Nucleus accumbens (tissue), 56 donors: ENCODE measurements at regions not wholly inside any gene's neighbourhood (a gene's known extent, or its start where the extent isn't known, plus 50 kb on each side); places are given as distances from the start of the nearest gene placed in this dataset.
"Not testable (repeated sequence)": the region's sequence is repeated elsewhere in the genome, so short reads cannot be mapped to it uniquely, and the experiment has no call there.

Source experiments
- DNase-seq, 56 donors: peaks; one replicate each; lab custom pipeline; 2025; lab: John Stamatoyannopoulos, UW

DNA sequence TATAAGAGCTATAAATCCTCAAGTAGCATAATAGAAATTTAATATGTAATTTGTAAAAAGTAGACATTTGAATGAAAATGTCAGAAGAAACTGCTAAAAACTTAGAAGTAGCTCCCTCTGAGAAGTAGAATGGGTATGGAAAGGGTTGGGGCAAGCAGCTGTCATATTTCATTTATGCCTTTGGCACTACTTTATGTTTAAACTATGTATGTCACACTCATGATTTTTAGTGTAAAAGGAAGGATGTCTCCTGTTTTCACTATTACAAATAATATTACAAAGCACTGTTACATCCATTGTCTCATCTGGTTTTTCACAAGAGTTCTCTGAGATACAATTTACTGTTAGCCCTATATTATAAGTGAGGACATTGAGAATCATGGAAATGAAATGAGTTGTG lies 96.3 kb upstream of the ZNF462 start:
- DNase-seq, result no peak

DNA sequence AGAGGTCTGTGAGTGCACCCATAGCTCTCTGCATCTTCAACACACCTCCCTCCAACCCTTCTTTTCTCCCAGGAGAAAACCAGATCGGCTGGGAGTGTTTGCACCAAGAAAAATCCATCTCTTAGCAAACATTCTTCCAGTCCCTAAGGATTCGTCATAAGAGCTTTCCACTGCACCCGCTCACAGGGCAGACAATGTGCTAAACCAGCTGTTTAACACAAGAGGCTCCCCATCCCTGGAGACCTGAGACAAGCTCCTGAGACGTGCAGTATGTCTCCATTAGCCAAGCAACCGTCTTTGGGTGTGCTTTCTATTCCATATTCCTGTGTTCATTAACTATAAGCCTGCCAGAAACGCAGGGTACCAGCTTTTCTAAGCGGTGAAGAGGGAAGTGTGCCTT lies 93.6 kb upstream of the ZNF462 start:
- DNase-seq, result no peak

DNA sequence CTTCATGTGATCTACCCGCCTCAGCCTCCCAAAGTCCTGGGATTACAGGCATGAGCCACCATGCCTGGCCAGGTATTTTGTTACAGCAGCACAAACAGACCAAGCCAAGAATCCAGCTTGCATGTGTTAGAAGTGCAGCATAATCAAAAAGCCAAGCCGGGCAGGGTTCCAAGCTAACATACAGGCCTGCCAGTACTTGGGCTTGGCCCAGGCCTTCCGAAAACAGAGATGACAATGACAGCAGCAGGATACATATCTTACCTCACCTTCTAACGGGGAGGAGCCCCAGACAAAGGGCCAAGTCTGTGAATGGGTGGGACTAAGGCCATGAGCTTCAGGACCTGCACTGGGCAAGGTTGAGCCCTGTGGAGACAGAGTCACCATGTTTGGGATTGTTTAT lies 91.4 kb upstream of the ZNF462 start:
- DNase-seq, result no peak

DNA sequence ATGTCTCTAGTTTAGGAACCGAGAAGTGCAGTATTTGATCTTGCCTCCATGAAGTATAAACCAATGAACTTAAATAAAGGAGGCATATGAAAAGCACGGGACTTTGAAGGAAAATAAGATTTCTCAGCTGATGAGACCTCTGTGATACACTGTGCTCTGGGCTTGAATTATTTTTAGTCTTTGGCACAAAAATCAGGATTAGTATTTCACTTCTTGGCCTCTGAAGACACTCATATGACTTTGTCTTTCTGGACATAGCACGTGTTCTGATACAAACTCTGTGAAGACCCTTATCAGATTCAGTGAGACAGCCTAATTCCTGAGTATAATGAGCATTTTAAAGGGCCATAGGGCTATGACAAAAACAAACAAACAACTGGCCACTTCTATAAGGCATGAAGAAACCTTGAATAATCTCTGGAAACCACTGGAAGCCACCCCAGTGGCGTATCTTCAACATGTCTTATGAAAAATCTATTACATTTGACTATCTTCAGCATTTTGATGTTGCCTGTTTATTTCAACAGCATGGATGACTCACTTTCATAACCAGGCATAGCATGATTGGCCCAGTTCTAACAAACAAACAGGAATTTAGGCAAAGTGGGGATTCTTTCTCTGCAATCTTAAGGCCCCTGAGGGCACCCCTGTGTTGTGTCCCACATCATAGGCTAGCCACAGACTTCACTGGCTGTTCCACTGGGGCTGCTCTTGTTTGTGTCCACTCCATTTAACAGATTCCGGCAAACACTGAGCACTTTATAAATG lies 90.3 kb upstream of the ZNF462 start:
- DNase-seq, result no peak

DNA sequence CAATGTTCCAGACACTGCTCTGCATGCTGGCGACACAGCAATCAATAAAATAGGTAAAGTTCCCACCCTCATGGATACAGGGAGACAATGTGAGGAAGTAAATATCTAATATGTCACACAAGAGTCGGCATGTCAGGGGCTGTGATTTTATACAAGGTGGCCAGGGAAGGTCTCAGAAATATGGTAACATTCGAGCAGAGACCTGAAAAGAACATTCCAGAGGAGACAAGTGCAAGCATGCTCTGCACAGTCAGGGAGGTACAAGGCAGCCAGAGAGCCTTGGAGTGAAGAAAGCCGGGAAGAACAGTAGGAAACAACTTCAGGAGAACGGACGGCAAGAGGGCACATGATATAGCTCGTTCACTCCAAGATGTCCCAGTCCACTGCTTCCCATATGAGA lies 89.2 kb upstream of the ZNF462 start:
- DNase-seq, result no peak

DNA sequence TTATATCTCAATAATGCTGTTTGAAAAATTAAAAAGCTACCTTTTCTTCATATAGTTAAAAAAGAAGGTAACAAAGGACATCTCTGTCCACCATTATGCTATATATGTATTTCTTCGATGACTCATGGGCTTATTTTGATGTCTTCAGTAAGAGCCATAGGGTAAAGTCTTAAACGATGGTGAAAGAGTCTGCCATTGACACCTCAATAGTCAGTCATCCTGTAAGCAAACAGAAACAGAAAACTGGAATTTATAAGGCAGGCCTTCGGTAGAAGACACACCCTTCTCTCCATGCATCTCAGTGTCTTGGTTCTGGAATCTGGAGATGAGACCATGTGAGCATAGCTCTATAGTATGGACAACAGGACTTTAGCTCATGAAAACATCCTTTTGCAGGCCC lies 87.0 kb upstream of the ZNF462 start:
- no peak for DNase-seq

DNA sequence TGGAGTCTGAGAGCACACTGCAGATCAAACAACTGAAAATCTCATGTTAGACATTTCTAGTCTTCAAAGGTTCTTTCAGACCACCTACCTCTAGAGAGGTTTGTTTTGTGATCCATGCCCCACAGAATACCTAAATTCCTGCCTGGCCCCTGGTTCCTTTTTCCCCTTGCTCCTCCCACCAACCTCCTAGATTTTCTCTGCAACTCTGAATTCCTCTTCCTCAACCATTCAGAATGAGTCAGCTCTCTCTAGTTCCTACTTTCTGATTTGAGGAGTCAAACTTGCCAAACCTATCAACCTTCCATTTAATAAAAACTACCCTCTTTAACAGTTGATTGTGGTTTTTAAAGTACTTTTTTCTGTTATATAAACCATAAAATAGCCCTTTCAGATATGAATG lies 83.2 kb upstream of the ZNF462 start:
- DNase-seq, result no peak

DNA sequence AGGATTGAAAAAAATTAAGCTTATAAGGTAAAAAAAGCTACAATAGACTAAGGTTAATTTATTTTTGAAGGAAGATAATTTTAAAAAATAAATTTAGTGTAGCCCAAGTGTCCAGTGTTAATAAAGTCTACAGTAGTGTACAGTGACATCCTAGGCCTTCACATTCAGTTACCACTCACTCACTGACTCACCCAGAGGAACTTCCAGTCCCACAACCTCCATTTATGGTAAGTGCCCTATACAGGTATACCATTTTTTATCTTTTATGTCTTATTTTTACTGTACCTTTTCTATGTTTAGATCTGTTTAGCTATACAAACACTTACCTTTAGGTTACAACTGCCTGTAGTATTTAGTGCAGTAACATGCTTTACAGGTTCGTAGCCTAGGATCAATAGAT lies 79.8 kb upstream of the ZNF462 start:
- DNase-seq, result no peak

DNA sequence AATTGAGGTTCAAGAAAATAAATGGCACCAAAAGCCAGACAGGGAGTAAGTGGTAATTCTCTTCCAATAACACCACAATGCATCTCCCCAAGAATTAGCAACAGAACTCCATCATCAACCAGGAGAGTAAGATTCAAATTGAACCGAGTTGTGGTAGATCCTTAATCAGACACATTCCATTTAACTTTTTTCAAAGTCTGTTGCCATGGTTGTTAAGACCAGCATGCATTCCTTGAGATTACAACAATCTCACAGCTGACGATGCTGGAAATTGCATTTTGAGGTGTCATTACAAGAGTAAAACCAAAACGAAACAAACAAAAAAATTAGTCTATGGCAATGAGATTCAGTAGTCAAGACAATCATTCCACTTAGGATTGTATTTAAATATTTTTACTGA lies 78.9 kb upstream of the ZNF462 start:
- no peak for DNase-seq

DNA sequence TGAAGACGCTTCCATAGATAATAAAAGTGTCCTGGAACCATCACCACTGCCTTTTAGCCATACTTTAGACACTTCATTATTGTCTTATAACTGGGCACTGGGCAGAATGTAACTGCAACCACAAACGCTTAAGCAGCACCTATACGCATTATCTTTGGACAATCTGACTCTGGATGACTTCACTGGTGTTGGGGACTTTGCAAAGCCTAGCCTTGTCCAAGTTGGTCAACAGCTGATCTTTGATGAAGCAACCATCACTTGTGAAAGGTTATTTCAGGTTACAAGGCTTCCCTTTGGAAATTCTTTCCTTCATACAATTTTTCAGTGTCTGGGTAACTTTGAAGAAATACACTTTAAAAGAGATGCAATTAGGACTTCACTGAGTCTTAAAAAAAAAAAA lies 77.8 kb upstream of the ZNF462 start:
- DNase-seq, result no peak

DNA sequence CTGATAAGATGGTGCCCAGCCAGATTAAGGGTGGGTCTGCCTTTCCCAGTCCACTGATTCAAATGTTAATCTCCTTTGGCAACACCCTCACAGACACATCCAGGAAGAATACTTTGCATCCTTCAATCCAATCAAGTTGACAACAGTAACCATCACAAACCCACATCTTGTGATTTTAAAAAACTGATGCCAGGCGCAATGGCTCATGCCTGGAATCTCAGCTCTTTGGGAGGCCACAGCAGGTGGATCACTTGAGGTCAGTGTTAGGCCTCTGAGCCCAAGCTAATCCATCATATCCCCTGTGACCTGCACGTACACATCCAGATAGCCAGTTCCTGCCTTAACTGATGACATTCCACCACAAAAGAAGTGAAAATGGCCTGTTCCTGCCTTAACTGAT lies 74.9 kb upstream of the ZNF462 start:
- DNase-seq, result not testable (repeated sequence)

DNA sequence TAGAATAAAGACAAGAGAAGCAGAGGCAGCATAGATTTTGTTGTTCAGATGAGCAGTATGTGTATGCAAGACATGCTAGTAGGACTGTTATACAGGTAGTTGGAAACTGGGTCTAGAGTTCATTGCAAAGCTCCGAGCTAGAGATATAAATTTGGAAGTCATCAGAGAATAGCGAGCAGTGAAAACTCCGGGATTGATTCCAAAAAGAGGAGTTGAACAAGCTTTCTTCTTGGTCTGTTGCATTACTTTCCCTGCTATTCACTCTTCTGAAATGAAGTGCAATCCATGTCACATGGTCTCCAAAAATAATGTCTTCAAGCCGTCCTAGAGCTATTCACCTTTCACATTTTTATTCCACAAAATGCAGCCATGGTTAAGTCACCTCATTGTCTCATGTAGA lies 67.9 kb upstream of the ZNF462 start:
- no peak for DNase-seq

DNA sequence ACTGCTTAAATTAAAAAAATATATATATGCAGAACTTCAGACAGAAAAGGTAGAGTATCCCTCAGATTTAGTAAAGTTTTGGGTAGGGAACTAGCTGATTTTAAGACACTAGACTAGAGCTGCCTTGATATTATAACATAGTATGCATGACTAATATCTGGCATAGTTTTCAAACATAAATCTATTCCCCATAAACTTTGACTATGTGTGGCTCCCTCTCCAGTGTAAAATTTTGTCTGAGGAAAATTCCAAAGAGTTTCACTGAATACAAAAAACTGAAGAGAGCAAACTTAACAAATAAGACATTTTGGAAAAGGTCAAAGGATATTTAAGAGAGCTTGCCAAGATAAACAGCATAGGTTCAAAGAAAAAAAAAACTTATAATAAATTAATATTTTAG lies 66.2 kb upstream of the ZNF462 start:
- no peak for DNase-seq

DNA sequence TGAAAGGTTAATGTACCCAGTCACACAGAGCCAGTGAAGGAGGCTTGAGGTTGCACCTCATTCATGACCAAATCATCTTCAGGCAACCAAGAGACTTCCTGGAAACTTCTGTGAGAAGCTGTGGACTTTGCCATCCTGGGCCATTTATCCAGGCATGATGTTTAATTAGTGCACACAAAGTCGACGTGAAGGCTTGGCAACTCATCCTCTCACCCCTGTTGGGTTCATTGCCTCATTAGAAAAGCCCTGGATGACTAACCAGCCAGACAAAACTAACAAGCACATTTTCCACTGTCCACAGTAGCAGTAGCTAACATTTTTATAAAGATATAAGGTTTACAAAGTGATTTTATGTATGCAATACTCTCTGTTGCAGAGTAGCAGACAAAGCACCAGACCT lies 65.7 kb upstream of the ZNF462 start:
- no peak for DNase-seq

DNA sequence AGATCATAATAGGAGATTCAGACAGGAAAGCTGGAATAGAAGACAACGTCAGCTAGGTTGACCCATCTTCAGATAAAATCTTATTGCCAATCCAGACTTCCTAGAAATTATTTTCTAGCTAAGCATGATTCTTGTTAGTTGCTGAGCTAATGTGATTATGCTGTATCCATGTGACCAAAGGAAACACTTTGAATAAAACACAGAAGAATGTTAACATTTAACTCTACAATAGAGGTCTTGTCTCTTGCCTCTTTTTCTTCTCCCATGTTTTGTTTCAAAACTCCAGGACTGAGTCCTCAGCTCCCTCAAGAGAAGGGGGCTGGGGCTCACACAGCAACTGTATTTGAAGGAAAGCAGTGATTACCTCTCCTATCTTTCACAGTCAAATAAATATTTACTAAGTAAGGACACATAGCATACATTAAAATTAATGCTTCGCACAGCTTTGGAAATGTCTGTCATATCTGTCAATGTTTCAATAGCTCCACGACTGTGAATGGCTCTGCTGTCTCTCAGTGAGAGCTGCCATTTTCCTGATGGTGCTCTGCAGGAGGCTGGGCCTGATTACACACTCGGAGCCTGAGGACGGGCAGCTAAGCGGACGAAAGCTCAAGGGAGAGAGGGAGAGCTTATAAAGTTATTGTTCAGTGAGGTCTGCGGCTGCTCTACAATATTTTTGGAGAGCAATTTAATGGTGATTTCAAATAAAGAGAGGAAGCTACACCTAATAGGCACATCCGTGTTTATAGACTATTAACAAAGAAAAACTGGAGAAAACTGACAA lies 64.8 kb upstream of the ZNF462 start:
- no peak for DNase-seq

DNA sequence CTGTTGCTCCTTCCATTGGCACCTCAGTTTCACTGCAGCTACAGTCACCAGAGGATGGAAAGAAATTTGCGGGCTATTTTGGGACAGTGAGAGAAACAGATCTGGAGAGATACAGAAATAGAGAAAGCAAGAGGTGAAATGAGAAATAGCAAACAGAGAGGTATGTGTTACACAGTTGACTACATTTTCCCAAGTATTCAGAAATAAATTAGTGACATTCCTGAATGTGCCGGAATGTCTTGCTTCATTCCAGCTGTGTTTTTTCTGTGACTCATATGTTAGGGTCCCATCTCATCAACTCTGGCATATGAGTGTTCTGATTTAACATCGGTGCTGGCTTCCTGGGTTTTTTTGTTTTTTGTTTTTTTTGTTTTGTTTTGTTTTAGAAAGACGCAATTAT lies 63.8 kb upstream of the ZNF462 start:
- no peak for DNase-seq

DNA sequence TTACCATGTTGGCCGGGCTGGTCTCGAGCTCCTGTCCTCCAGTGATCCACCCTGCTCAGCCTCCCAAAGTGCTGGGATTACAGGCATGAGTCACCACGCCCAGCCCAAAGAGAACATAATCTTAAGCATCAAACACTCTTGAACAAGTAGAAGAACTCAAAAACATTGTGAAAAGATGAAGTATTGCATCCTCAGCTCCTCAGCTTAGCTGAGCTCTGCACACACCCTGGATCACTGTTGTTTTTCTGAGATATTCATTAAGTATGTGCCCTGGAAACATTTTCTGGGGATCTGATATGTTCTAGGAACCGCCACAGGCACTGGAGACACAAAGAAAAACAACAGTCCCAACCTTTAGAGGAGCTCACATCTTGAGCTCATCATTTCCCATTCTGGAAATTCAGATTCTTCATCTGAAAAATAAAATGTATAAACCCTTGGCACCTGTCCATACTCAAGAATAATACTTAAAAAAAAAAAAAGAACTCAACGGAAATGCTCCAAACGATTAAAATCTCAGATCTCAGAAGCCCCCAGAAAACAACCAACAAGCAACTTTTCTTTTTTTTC lies 62.2 kb upstream of the ZNF462 start:
- DNase-seq, result no peak

DNA sequence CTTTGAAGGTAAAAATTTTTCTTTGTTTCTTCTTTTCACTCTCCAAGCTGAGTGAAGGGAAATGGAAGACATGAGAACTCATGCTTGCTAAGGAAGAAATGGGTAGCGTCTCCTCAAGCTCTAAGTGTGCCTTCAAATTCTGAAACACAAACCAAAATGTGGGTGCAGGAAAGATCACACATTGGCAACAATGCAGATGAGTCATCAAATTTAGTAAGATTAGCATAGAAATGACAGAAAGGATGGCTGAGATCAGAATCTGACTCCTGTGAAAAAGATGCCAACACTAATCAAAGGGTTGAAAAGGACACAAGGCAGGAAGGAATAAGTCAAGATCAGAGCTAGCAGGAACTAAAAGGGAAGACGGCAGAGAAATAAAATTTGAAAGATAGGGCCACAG lies 61.1 kb upstream of the ZNF462 start:
- no peak for DNase-seq
